GM23338 (cell line): ENCODE measurements at regions not wholly inside any gene's neighbourhood (a gene's known extent, or its start where the extent isn't known, plus 50 kb on each side); places are given as distances from the start of the nearest gene placed in this dataset.

Source experiments
- ATAC-seq: fragments of 200-7000 bp; cut with Tn5 transposase; 3 replicates; pipeline ENCODE4 v1.9.1; 2020
- DNase-seq: peaks from one replicate; pipeline ENCODE4 v3.0.0-alpha.2; 2015; ENCODE audit warnings: low spot score
- H2AFZ ChIP-seq: fragments of 200-600 bp; sonication (generic); 2 replicates; pipeline ENCODE4 v1.8.0; 2016; ENCODE audit warnings: antibody characterized with exemption, mild to moderate bottlenecking, moderate library complexity
- H3F3A ChIP-seq: fragments of 200-600 bp; sonication (generic); replicated peaks from 2 replicates; pipeline ENCODE4 v1.8.0; 2017; ENCODE audit warnings: antibody characterized with exemption, mixed run types, low read depth
- H3K27ac ChIP-seq: fragments of 200-600 bp; sonication (generic); 2 replicates; pipeline ENCODE4 v1.6.1; 2016; ENCODE audit warnings: low read depth
- H3K27me3 ChIP-seq: fragments of 200-600 bp; sonication (generic); 2 replicates; pipeline ENCODE4 v1.8.0; 2016; ENCODE audit warnings: mild to moderate bottlenecking, mixed run types, moderate library complexity; ENCODE audit not compliant: insufficient read depth
- H3K36me3 ChIP-seq: fragments of 200-600 bp; sonication (generic); 2 replicates; pipeline ENCODE4 v1.8.0; 2016; ENCODE audit warnings: mild to moderate bottlenecking; ENCODE audit not compliant: insufficient read depth
- H3K4me1 ChIP-seq: fragments of 200-600 bp; sonication (generic); 2 replicates; pipeline ENCODE4 v1.8.0; 2016; ENCODE audit warnings: mild to moderate bottlenecking, moderate library complexity; ENCODE audit not compliant: insufficient read depth
- H3K4me2 ChIP-seq: fragments of 200-600 bp; sonication (generic); 2 replicates; pipeline ENCODE4 v1.7.1; 2017; ENCODE audit warnings: mixed run types
- H3K4me3 ChIP-seq: fragments of 200-600 bp; sonication (generic); 2 replicates; pipeline ENCODE4 v1.6.1; 2016; ENCODE audit warnings: mixed run types
- H3K79me2 ChIP-seq: fragments of 200-600 bp; sonication (generic); replicated peaks from 2 replicates; pipeline ENCODE4 v1.8.0; 2017; ENCODE audit warnings: mild to moderate bottlenecking; ENCODE audit not compliant: insufficient read depth
- H3K9me2 ChIP-seq: fragments of 200-600 bp; sonication (generic); 2 replicates; pipeline ENCODE4 v1.8.0; 2017; ENCODE audit not compliant: insufficient read depth
- H4K20me1 ChIP-seq: fragments of 200-600 bp; sonication (generic); replicated peaks from 2 replicates; pipeline ENCODE4 v1.8.0; 2017; ENCODE audit warnings: mild to moderate bottlenecking; ENCODE audit not compliant: insufficient read depth
- H3K27ac Mint-ChIP-seq: 2 replicates; pipeline ENCODE4 v1.8.0; 2020; ENCODE audit warnings: inconsistent platforms, mild to moderate bottlenecking, moderate library complexity, mixed read lengths
- H3K27me3 Mint-ChIP-seq: 3 replicates; pipeline ENCODE4 v1.8.0; 2022; ENCODE audit warnings: low read depth, mild to moderate bottlenecking, moderate library complexity, mixed read lengths, inconsistent platforms; ENCODE audit not compliant: insufficient read depth, poor library complexity
- H3K36me3 Mint-ChIP-seq: 3 replicates; pipeline ENCODE4 v1.8.0; 2021; ENCODE audit warnings: low read depth, mild to moderate bottlenecking, inconsistent platforms, moderate library complexity, mixed read lengths
- H3K4me1 Mint-ChIP-seq: 3 replicates; pipeline ENCODE4 v1.8.0; 2020; ENCODE audit warnings: mild to moderate bottlenecking, inconsistent platforms, mixed read lengths
- H3K4me3 Mint-ChIP-seq: 3 replicates; pipeline ENCODE4 v1.8.0; 2021; ENCODE audit warnings: moderate library complexity, mild to moderate bottlenecking, inconsistent platforms, mixed read lengths
- H3K9me3 Mint-ChIP-seq: 3 replicates; pipeline ENCODE4 v1.8.0; 2020; ENCODE audit warnings: moderate library complexity, mild to moderate bottlenecking, inconsistent platforms, mixed read lengths
- CREB1 ChIP-seq: fragments of 250-450 bp; sonication (Bioruptor Pico); IDR thresholded peaks from 2 replicates; pipeline ENCODE4 v1.5.0; 2020; ENCODE audit warnings: low read depth, mild to moderate bottlenecking, moderate library complexity
- CTCF ChIP-seq, 2 experiments: fragments of 200-600 bp in 1 of 2; sonication (generic) in 1 of 2; conservative IDR thresholded peaks; 2 replicates each; pipeline versions ENCODE4 v1.5.1 to v1.6.1; 2016 to 2017; ENCODE audit warnings: antibody characterized with exemption in 2 of 2, low read depth in 2 of 2, mild to moderate bottlenecking in 2 of 2, moderate library complexity in 1 of 2
- ETS1 ChIP-seq: IDR thresholded peaks from 2 replicates; pipeline ENCODE4 v1.6.1; 2016; ENCODE audit warnings: antibody characterized with exemption
- EZH2 ChIP-seq: fragments of 200-600 bp; sonication (generic); IDR thresholded peaks from one replicate; pipeline ENCODE4 v1.8.0; 2017; ENCODE audit warnings: antibody characterized with exemption, mild to moderate bottlenecking, low read depth; ENCODE audit not compliant: unreplicated experiment
- EZH2phosphoT487 ChIP-seq: fragments of 200-600 bp; sonication (generic); IDR thresholded peaks from one replicate; pipeline ENCODE4 v1.8.1; 2018; ENCODE audit warnings: antibody characterized with exemption; ENCODE audit not compliant: unreplicated experiment
- JUNB ChIP-seq: IDR thresholded peaks from one replicate; pipeline ENCODE4 v1.6.1; 2016; ENCODE audit warnings: antibody characterized with exemption; ENCODE audit not compliant: unreplicated experiment
- NANOG ChIP-seq: IDR thresholded peaks from 2 replicates; pipeline ENCODE4 v1.6.1; 2016; ENCODE audit warnings: antibody characterized with exemption, borderline replicate concordance
- POLR2AphosphoS5 ChIP-seq: IDR thresholded peaks from 2 replicates; pipeline ENCODE4 v1.6.1; 2016; ENCODE audit warnings: antibody characterized with exemption, low read depth
- REST ChIP-seq: IDR thresholded peaks from one replicate; pipeline ENCODE4 v1.6.1; 2018; ENCODE audit warnings: antibody characterized with exemption; ENCODE audit not compliant: unreplicated experiment
- STAT1 ChIP-seq: IDR thresholded peaks from one replicate; pipeline ENCODE4 v1.6.1; 2016; ENCODE audit warnings: antibody characterized with exemption; ENCODE audit not compliant: unreplicated experiment
- ZNF114 ChIP-seq: fragments of 250-450 bp; sonication (Bioruptor Pico); IDR thresholded peaks from 2 replicates; pipeline ENCODE4 v1.5.0; 2020; ENCODE audit warnings: mild to moderate bottlenecking, moderate library complexity
- ZNF331 ChIP-seq: fragments of 250-450 bp; sonication (Bioruptor Pico); IDR thresholded peaks from 2 replicates; pipeline ENCODE4 v1.5.0; 2020; ENCODE audit warnings: low read depth, mild to moderate bottlenecking, moderate library complexity
- ZNF462 ChIP-seq: fragments of 250-450 bp; sonication (Bioruptor Pico); IDR thresholded peaks from 2 replicates; pipeline ENCODE4 v1.5.0; 2020; ENCODE audit warnings: mild to moderate bottlenecking, moderate library complexity

GRCh38 chr12:43111608-43112007, 440.4 kb downstream of the ADAMTS20 start:
- H3F3A ChIP-seq = no peaks in the 10 kb centered on the region
- H3K27me3 ChIP-seq = no peaks in the 10 kb centered on the region
- H3K9me2 ChIP-seq = peaks cover 6% of the 10 kb centered on the region; the same call in 1 of the 2 replicates
- H3K27me3 Mint-ChIP-seq = no peaks in the 10 kb centered on the region
- no peaks in the 10 kb centered on the region for H4K20me1 ChIP-seq
- H2AFZ ChIP-seq = no peak overlapping the region
- peaks cover 3% of the 10 kb centered on the region; the same call in 2 of the 3 replicates for H3K4me1 Mint-ChIP-seq
- no peak for TF ChIP-seq EZH2
- TF ChIP-seq JUNB = no peak
- TF ChIP-seq ZNF462 (CRISPR knock-in tag) = no peak
- no peak for TF ChIP-seq CREB1 (CRISPR knock-in tag)
- TF ChIP-seq ETS1 = no peak
- TF ChIP-seq ZNF114 (CRISPR knock-in tag) = no peak
- no peak for TF ChIP-seq POLR2AphosphoS5
- no peak for TF ChIP-seq NANOG
- no peak for TF ChIP-seq CTCF (conservative IDR thresholded peaks at IDR 0.05; ENCODE audit: low read depth in 2 of 2)
- no peak for TF ChIP-seq ZNF331 (CRISPR knock-in tag)
- no peak for TF ChIP-seq STAT1
- no peak for TF ChIP-seq EZH2phosphoT487
- no peak for TF ChIP-seq REST
- H3K4me3 Mint-ChIP-seq = no peak overlapping the region
- H3K79me2 ChIP-seq = no peaks in the 10 kb centered on the region
- no peaks in the 10 kb centered on the region for H3K36me3 Mint-ChIP-seq
- H3K9me3 Mint-ChIP-seq = no peaks in the 10 kb centered on the region
- no peak overlapping the region for H3K27ac Mint-ChIP-seq
- no peak for ATAC-seq
- H3K27ac ChIP-seq = no peak overlapping the region
- H3K36me3 ChIP-seq = no peaks in the 10 kb centered on the region
- no peak overlapping the region for H3K4me2 ChIP-seq
- H3K4me1 ChIP-seq = no peaks in the 10 kb centered on the region
- no peak overlapping the region for H3K4me3 ChIP-seq
- no peak for DNase-seq
